ENCODE measurements at regions not wholly inside any gene's neighbourhood (a gene's known extent, or its start where the extent isn't known, plus 50 kb on each side); places are given as distances from the start of the nearest gene placed in this dataset.
"Not testable (repeated sequence)": the region's sequence is repeated elsewhere in the genome, so short reads cannot be mapped to it uniquely, and the experiment has no call there.

- no peak for DNase-seq
Measured at GRCh38 chr5:27995867-27996266, 957.5 kb upstream of the CDH9 start.

GRCh38 chr5:27978322-27978721 lies 939.9 kb upstream of the CDH9 start:
- DNase-seq = no peak

- DNase-seq = no peak
Measured at GRCh38 chr5:27969157-27969556, 930.8 kb upstream of the CDH9 start.

- DNase-seq = no peak
Measured at GRCh38 chr5:27963050-27963783, 924.8 kb upstream of the CDH9 start.

- no peak for DNase-seq
Measured at GRCh38 chr5:27962198-27962597, 923.8 kb upstream of the CDH9 start.

- no peak for DNase-seq
Measured at GRCh38 chr5:27947088-27947487, 908.7 kb upstream of the CDH9 start.

- DNase-seq = no peak
Measured at GRCh38 chr5:27944471-27944870, 906.1 kb upstream of the CDH9 start.

- no peak for DNase-seq
Measured at GRCh38 chr5:27938989-27939388, 900.6 kb upstream of the CDH9 start.

- no peak for DNase-seq
Measured at GRCh38 chr5:27928060-27928459, 889.7 kb upstream of the CDH9 start.

- no peak for DNase-seq
Measured at GRCh38 chr5:27911216-27911615, 872.8 kb upstream of the CDH9 start.

GRCh38 chr5:27908341-27908740 lies 870.0 kb upstream of the CDH9 start:
- DNase-seq = no peak

GRCh38 chr5:27906931-27907601 lies 868.7 kb upstream of the CDH9 start:
- no peak for DNase-seq

- DNase-seq = no peak
Measured at GRCh38 chr5:27906481-27906880, 868.1 kb upstream of the CDH9 start.

- no peak for DNase-seq
Measured at GRCh38 chr5:27900761-27901160, 862.4 kb upstream of the CDH9 start.

- no peak for DNase-seq
Measured at GRCh38 chr5:27876071-27876470, 837.7 kb upstream of the CDH9 start.

GRCh38 chr5:27875148-27875547 lies 836.8 kb upstream of the CDH9 start:
- no peak for DNase-seq

GRCh38 chr5:27868292-27868691 lies 829.9 kb upstream of the CDH9 start:
- no peak for DNase-seq

- DNase-seq = no peak
Measured at GRCh38 chr5:27855491-27855890, 817.1 kb upstream of the CDH9 start.

- no peak for DNase-seq
Measured at GRCh38 chr5:27854243-27854852, 816.0 kb upstream of the CDH9 start.

GRCh38 chr5:27845248-27845647 lies 806.9 kb upstream of the CDH9 start:
- DNase-seq = no peak

- not testable (repeated sequence) for DNase-seq
Measured at GRCh38 chr5:27836704-27837103, 798.3 kb upstream of the CDH9 start.

GRCh38 chr5:27832886-27833285 lies 794.5 kb upstream of the CDH9 start:
- no peak for DNase-seq

GRCh38 chr5:27830546-27830945 lies 792.2 kb upstream of the CDH9 start:
- no peak for DNase-seq

GRCh38 chr5:27821681-27822080 lies 783.3 kb upstream of the CDH9 start:
- no peak for DNase-seq
